ENCODE measurements at regions not wholly inside any gene's neighbourhood (a gene's known extent, or its start where the extent isn't known, plus 50 kb on each side); places are given as distances from the start of the nearest gene placed in this dataset.

DNA sequence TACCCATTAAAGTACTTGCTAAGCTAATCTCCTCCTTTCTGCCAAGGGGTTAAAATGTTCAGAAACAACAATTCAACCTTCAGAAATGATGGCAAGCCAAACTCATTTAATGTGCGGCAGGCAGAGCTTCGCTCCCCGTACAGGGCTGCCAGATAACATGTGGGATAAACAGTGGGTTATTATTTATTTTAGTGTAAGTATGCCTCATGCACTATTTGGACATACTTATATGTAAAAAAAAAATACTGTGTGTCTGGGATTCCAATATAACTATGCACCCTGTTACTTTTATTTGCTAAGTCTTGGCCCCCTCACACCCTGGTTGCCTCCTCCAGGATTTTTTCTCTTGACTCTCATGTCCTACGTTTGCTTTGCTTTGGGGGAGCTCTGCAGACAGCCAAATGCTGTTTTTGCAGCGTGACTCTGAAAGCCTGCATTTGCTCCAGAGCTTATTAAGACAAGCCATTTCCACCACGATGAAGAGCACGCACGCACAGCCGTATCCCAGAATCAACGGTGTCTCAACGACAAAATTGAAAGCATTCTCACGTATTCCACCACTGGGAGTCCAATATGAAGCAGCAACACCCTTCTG is 86.5 kb upstream of the SHANK2 start:
- WGBS (ENCODE audit: extremely low coverage, insufficient read length, low lambda C conversion rate): no CpG with 5 or more reads among the region's 12 CpGs
- H3K27ac Mint-ChIP-seq: peak overlapping the region in 1 of 3 experiments; percentile 83; a peak in 1 of 7 replicates
- no peak overlapping the region for H2AK5ac ChIP-seq (ENCODE audit: insufficient read length, low read length)

More for the DNA sequence above, 86.5 kb upstream of the SHANK2 start:
- Histone ChIP-seq H3K23ac (ENCODE audit: insufficient read length, low read depth, low read length) (no peak overlapping the region), H3K14ac (ENCODE audit: insufficient read depth, low read length) (no peak overlapping the region), H2BK15ac (ENCODE audit: low read depth, low read length) (no peak overlapping the region), H2BK5ac (ENCODE audit: insufficient read length, low read length) (no peak overlapping the region), H3K9me3 (ENCODE audit: control insufficient read depth, low read depth, low read length) (peaks cover 1% of the 10 kb centered on the region), H3K23me2 (ENCODE audit: insufficient read length, low read depth, low read length, poor library complexity, severe bottlenecking) (no peaks in the 10 kb centered on the region), H2AFZ (ENCODE audit: low read length) (no peak overlapping the region), H4K8ac (replicated peaks; ENCODE audit: insufficient read length, low read depth, low read length) (no peak overlapping the region), H3K4ac (ENCODE audit: low read depth, low read length) (no peak overlapping the region), H3T11ph (ENCODE audit: low read length) (no peak overlapping the region), H3K4me2 (ENCODE audit: insufficient read depth, insufficient read length, low read length) (no peak overlapping the region), H4K5ac (ENCODE audit: insufficient read length, low read depth, low read length) (no peak overlapping the region), H3K18ac (ENCODE audit: insufficient read length, low read depth, low read length) (no peak overlapping the region), H3K56ac (ENCODE audit: insufficient read length, low read depth, low read length) (no peak overlapping the region), H3K4me1 (ENCODE audit: insufficient read depth, low read length) (no peaks in the 10 kb centered on the region), H3K79me1 (ENCODE audit: insufficient read depth, low read depth, low read length, poor library complexity, severe bottlenecking) (no peaks in the 10 kb centered on the region), H4K20me1 (ENCODE audit: control insufficient read depth, insufficient read depth, insufficient read length) (peaks cover under 1% of the 10 kb centered on the region), H3K9ac (ENCODE audit: extremely low read depth, insufficient read length, low read length) (no peak overlapping the region), H2BK12ac (ENCODE audit: insufficient read length, low read depth, low read length) (no peak overlapping the region), H4K91ac (ENCODE audit: insufficient read length, low read depth, low read length) (no peak overlapping the region), H2BK20ac (ENCODE audit: low read depth, low read length, poor library complexity, severe bottlenecking) (no peak overlapping the region), H3K27ac (ENCODE audit: insufficient read length, low read depth, low read length) (no peak overlapping the region), H3K27me3 (ENCODE audit: insufficient read depth, low read length) (no peaks in the 10 kb centered on the region), H3K79me2 (ENCODE audit: insufficient read depth, low read length) (no peaks in the 10 kb centered on the region), H2BK120ac (ENCODE audit: low read depth, low read length, poor library complexity, severe bottlenecking) (no peak overlapping the region)
- DNase-seq: no peak
- Mint-ChIP-seq H3K4me1 (peaks cover 10 to 12% of the 10 kb centered on the region in 2 experiments), H3K9me3 (peaks cover 9 to 14% of the 10 kb centered on the region in 2 experiments), H3K27me3 (ENCODE audit: low read depth) (peaks cover 13% of the 10 kb centered on the region), H3K36me3 (ENCODE audit: insufficient read depth in 1 of 3, low read depth in 3 of 3) (peaks cover under 1 to 3% (median under 1%) of the 10 kb centered on the region in 3 experiments; a peak in 3 of 7 replicates), H3K4me3 (no peak overlapping the region; a peak in 1 of 5 replicates)
- TF ChIP-seq, protein P1, sequence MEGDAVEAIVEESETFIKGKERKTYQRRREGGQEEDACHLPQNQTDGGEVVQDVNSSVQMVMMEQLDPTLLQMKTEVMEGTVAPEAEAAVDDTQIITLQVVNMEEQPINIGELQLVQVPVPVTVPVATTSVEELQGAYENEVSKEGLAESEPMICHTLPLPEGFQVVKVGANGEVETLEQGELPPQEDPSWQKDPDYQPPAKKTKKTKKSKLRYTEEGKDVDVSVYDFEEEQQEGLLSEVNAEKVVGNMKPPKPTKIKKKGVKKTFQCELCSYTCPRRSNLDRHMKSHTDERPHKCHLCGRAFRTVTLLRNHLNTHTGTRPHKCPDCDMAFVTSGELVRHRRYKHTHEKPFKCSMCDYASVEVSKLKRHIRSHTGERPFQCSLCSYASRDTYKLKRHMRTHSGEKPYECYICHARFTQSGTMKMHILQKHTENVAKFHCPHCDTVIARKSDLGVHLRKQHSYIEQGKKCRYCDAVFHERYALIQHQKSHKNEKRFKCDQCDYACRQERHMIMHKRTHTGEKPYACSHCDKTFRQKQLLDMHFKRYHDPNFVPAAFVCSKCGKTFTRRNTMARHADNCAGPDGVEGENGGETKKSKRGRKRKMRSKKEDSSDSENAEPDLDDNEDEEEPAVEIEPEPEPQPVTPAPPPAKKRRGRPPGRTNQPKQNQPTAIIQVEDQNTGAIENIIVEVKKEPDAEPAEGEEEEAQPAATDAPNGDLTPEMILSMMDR (conservative IDR thresholded peaks at IDR 0.05): no peak

All from H9 (cell line).